ENCODE measurements at regions not wholly inside any gene's neighbourhood (a gene's known extent, or its start where the extent isn't known, plus 50 kb on each side); places are given as distances from the start of the nearest gene placed in this dataset.

- Mint-ChIP-seq H3K36me3 (ENCODE audit: low read depth) (no peaks in the 10 kb centered on the region), H3K27ac (ENCODE audit: unreplicated experiment) (no peak overlapping the region), H3K9me3 (ENCODE audit: low read depth) (no peaks in the 10 kb centered on the region), H3K4me1 (ENCODE audit: low read depth) (no peaks in the 10 kb centered on the region), H3K4me3 (ENCODE audit: unreplicated experiment) (no peak overlapping the region), H3K27me3 (ENCODE audit: low read depth) (no peaks in the 10 kb centered on the region)
- DNase-seq (ENCODE audit: low spot score), result no peak
- TF ChIP-seq, protein P1, sequence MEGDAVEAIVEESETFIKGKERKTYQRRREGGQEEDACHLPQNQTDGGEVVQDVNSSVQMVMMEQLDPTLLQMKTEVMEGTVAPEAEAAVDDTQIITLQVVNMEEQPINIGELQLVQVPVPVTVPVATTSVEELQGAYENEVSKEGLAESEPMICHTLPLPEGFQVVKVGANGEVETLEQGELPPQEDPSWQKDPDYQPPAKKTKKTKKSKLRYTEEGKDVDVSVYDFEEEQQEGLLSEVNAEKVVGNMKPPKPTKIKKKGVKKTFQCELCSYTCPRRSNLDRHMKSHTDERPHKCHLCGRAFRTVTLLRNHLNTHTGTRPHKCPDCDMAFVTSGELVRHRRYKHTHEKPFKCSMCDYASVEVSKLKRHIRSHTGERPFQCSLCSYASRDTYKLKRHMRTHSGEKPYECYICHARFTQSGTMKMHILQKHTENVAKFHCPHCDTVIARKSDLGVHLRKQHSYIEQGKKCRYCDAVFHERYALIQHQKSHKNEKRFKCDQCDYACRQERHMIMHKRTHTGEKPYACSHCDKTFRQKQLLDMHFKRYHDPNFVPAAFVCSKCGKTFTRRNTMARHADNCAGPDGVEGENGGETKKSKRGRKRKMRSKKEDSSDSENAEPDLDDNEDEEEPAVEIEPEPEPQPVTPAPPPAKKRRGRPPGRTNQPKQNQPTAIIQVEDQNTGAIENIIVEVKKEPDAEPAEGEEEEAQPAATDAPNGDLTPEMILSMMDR (IDR thresholded peaks at IDR 0.05), result no peak
These were observed 619.7 kb upstream of the ARRDC3 start for GRCh38 chr5:92002721-92003274.

DNA sequence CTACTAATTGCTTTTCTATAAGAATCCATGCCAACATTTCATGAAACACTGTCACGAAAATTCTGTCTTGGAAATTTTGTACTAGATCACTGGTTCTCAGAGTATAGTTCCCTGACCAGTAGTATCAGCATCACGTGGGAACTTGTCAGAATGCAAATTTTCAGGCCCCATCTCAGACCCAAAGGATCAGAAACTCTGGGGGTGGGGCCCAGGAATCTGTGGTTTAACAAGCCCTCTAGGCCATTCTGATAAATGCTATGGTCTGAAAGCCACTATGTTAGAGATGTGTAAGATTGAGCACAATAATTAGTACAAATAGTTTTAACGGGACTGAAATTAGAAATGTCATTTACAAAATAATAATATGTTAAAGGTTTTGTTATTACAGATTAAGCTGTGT lies 615.7 kb upstream of the ARRDC3 start:
- Mint-ChIP-seq H3K9me3 (ENCODE audit: low read depth) (no peaks in the 10 kb centered on the region), H3K36me3 (ENCODE audit: low read depth) (no peaks in the 10 kb centered on the region), H3K27me3 (ENCODE audit: low read depth) (no peaks in the 10 kb centered on the region), H3K27ac (ENCODE audit: unreplicated experiment) (no peak overlapping the region), H3K4me3 (ENCODE audit: unreplicated experiment) (no peak overlapping the region), H3K4me1 (ENCODE audit: low read depth) (no peaks in the 10 kb centered on the region)
- TF ChIP-seq, protein P1 (IDR thresholded peaks at IDR 0.05), result no peak
- DNase-seq (ENCODE audit: low spot score), result no peak

GRCh38 chr5:91983869-91984268 lies 600.8 kb upstream of the ARRDC3 start:
- Mint-ChIP-seq H3K9me3 (ENCODE audit: low read depth) (no peaks in the 10 kb centered on the region), H3K27me3 (ENCODE audit: low read depth) (no peaks in the 10 kb centered on the region), H3K4me3 (ENCODE audit: unreplicated experiment) (no peak overlapping the region), H3K36me3 (ENCODE audit: low read depth) (no peaks in the 10 kb centered on the region), H3K27ac (ENCODE audit: unreplicated experiment) (no peak overlapping the region), H3K4me1 (ENCODE audit: low read depth) (no peaks in the 10 kb centered on the region)
- DNase-seq (ENCODE audit: low spot score), result no peak
- TF ChIP-seq, protein P1 (IDR thresholded peaks at IDR 0.05), result no peak

DNA sequence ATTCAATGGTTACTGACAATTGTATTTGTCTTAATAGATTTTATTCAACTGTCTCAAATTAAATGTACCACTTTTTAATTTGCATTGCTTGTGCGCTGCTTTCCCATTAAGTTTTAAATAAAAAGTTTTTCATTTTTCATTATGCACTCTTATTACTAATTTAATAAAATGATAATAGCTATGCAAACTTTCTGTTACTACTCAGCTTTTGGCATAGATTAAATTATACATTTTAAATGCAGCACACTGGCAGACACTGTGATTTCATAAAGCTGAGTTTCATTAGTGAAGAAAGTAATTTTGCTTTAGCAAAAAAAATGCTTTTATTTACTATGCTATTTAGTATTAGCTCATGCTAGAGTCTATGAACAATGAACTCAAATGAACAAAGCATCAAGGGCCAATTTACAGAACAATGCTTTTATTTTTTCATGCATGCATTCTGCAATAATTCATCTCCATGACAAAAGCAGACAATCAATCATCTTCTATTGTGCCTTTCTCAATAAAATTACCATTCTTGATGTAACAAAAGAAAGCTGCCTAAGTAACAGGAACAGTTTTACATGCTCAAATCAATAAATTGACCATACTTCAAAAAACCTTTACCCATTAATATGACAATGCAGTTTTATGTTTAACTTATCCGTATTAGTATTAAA lies 595.2 kb upstream of the ARRDC3 start:
- H3K36me3 Mint-ChIP-seq (ENCODE audit: low read depth), result no peaks in the 10 kb centered on the region
- no peak overlapping the region for H3K4me3 Mint-ChIP-seq (ENCODE audit: unreplicated experiment)
- no peaks in the 10 kb centered on the region for H3K4me1 Mint-ChIP-seq (ENCODE audit: low read depth)
- no peaks in the 10 kb centered on the region for H3K9me3 Mint-ChIP-seq (ENCODE audit: low read depth)
- no peaks in the 10 kb centered on the region for H3K27me3 Mint-ChIP-seq (ENCODE audit: low read depth)
- TF ChIP-seq, protein P1 (IDR thresholded peaks at IDR 0.05), result no peak
- H3K27ac Mint-ChIP-seq (ENCODE audit: unreplicated experiment), result no peak overlapping the region
- no peak for DNase-seq (ENCODE audit: low spot score)

GRCh38 chr5:91977579-91977978 lies 594.5 kb upstream of the ARRDC3 start:
- no peak for DNase-seq (ENCODE audit: low spot score)
- Mint-ChIP-seq H3K36me3 (ENCODE audit: low read depth) (no peaks in the 10 kb centered on the region), H3K27ac (ENCODE audit: unreplicated experiment) (no peak overlapping the region), H3K4me1 (ENCODE audit: low read depth) (no peaks in the 10 kb centered on the region), H3K4me3 (ENCODE audit: unreplicated experiment) (no peak overlapping the region), H3K9me3 (ENCODE audit: low read depth) (no peaks in the 10 kb centered on the region), H3K27me3 (ENCODE audit: low read depth) (no peaks in the 10 kb centered on the region)
- TF ChIP-seq, protein P1 (IDR thresholded peaks at IDR 0.05), result no peak
